Ascending aorta (tissue), 2 donors: ENCODE measurements at regions not wholly inside any gene's neighbourhood (a gene's known extent, or its start where the extent isn't known, plus 50 kb on each side); places are given as distances from the start of the nearest gene placed in this dataset.
A peak's percentile ranks its signal among the peaks of the same experiment; 100 is the strongest.

ENCODE experiments used
- DNase-seq, 2 donors: peaks; one replicate each; pipeline ENCODE4 v3.0.0-alpha.2; 2019; ENCODE audit warnings: low spot score in 2 of 2
- H3K27ac ChIP-seq, 2 donors: fragments of 200-600 bp; sonication (generic); one replicate each; pipeline ENCODE4 v1.5.1; 2016 to 2017; ENCODE audit warnings: mild to moderate bottlenecking in 1 of 2
- H3K27me3 ChIP-seq: fragments of 200-600 bp; sonication (generic); one replicate; pipeline ENCODE4 v1.5.1; 2017
- H3K36me3 ChIP-seq, 2 donors: fragments of 200-600 bp; sonication (generic); one replicate each; pipeline ENCODE4 v1.5.1; 2016
- H3K4me1 ChIP-seq, 2 donors: fragments of 200-600 bp; sonication (generic); one replicate each; pipeline ENCODE4 v1.5.1; 2016 to 2017; ENCODE audit warnings: mild to moderate bottlenecking in 1 of 2
- H3K4me3 ChIP-seq, 2 donors: fragments of 200-600 bp; sonication (generic); one replicate each; pipeline ENCODE4 v1.5.1; 2016 to 2017; ENCODE audit warnings: mild to moderate bottlenecking in 1 of 2
- H3K9me3 ChIP-seq, 2 donors: fragments of 200-600 bp; sonication (generic); one replicate each; pipeline ENCODE4 v1.5.1; 2016
- CTCF ChIP-seq, 3 experiments: fragments of 200-600 bp in 2 of 3; fragments of 450-650 bp in 1 of 3; sonication (generic) in 2 of 3; IDR thresholded peaks; one replicate each; pipeline ENCODE4 v1.5.1; 2016 to 2019; ENCODE audit warnings: antibody characterized with exemption in 3 of 3, mild to moderate bottlenecking in 1 of 3, moderate library complexity in 1 of 3
- intact Hi-C: fragments of 100-400 bp; cut with DNase I; formaldehyde crosslinking; loops from one replicate; pipeline ENCODE4 v1.15.1; 2023

GRCh38 chr14:89621009-89621421 is 204.0 kb upstream of the FOXN3 start:
- no peak overlapping the region for H3K4me3 ChIP-seq
- no peak for TF ChIP-seq CTCF (IDR thresholded peaks at IDR 0.05)
- no peaks in the 10 kb centered on the region for H3K36me3 ChIP-seq
- intact Hi-C loops, result no loop called here
- H3K4me1 ChIP-seq, result peaks cover 0 to 10% of the 10 kb centered on the region in 2 donors
- H3K27ac ChIP-seq, result no peak overlapping the region
- H3K9me3 ChIP-seq, result no peaks in the 10 kb centered on the region
- H3K27me3 ChIP-seq, result no peaks in the 10 kb centered on the region
- no peak for DNase-seq

- Histone ChIP-seq H3K9me3 (no peaks in the 10 kb centered on the region), H3K36me3 (no peaks in the 10 kb centered on the region), H3K27ac (no peak overlapping the region), H3K4me3 (no peak overlapping the region), H3K4me1 (peaks cover 0 to 10% of the 10 kb centered on the region in 2 donors), H3K27me3 (no peaks in the 10 kb centered on the region)
- no peak for TF ChIP-seq CTCF (IDR thresholded peaks at IDR 0.05)
- intact Hi-C loops, result no loop called here
- no peak for DNase-seq
Observed at GRCh38 chr14:89620436-89620835, 203.4 kb upstream of the FOXN3 start.

- Histone ChIP-seq H3K4me1 (peaks cover 0 to 10% of the 10 kb centered on the region in 2 donors), H3K36me3 (no peaks in the 10 kb centered on the region), H3K9me3 (no peaks in the 10 kb centered on the region), H3K27me3 (no peaks in the 10 kb centered on the region), H3K27ac (peak overlapping the region in 1 of 2 donors; percentile 85), H3K4me3 (peak overlapping the region; percentile 87 to 97)
- intact Hi-C loops, result loop anchor here (2.0 to 5.0 kb wide), 5 partner anchors 42 to 577 kb away; partner anchors contain the start of gene FOXN3
- no peak for TF ChIP-seq CTCF (IDR thresholded peaks at IDR 0.05)
- no peak for DNase-seq
Observed at GRCh38 chr14:89619596-89619995, 202.6 kb upstream of the FOXN3 start.

- peak in 1 of 2 donors; percentile 83 for DNase-seq
- Histone ChIP-seq H3K27ac (peak overlapping the region; percentile 74 to 85), H3K4me1 (peaks cover 0 to 14% of the 10 kb centered on the region in 2 donors), H3K4me3 (peak overlapping the region; percentile 87 to 97), H3K27me3 (no peaks in the 10 kb centered on the region), H3K36me3 (no peaks in the 10 kb centered on the region), H3K9me3 (no peaks in the 10 kb centered on the region)
- intact Hi-C loops, result loop anchor here (2.0 to 5.0 kb wide), 5 partner anchors 42 to 577 kb away; partner anchors contain the start of gene FOXN3
- no peak for TF ChIP-seq CTCF (IDR thresholded peaks at IDR 0.05)
Observed at GRCh38 chr14:89618811-89619551, 201.9 kb upstream of the FOXN3 start.

- peak overlapping the region; percentile 74 to 85 for H3K27ac ChIP-seq
- H3K36me3 ChIP-seq, result no peaks in the 10 kb centered on the region
- TF ChIP-seq CTCF (IDR thresholded peaks at IDR 0.05), result no peak
- H3K4me3 ChIP-seq, result peak overlapping the region; percentile 87 to 97
- intact Hi-C loops, result loop anchor here (2.0 to 5.0 kb wide), 5 partner anchors 41 to 576 kb away; partner anchors contain the start of gene FOXN3
- no peaks in the 10 kb centered on the region for H3K9me3 ChIP-seq
- no peak for DNase-seq
- H3K27me3 ChIP-seq, result no peaks in the 10 kb centered on the region
- H3K4me1 ChIP-seq, result peaks cover 0 to 14% of the 10 kb centered on the region in 2 donors
Observed at GRCh38 chr14:89618330-89618708, 201.3 kb upstream of the FOXN3 start.
